GM04503 (cell line): ENCODE measurements at regions not wholly inside any gene's neighbourhood (a gene's known extent, or its start where the extent isn't known, plus 50 kb on each side); places are given as distances from the start of the nearest gene placed in this dataset.
"Not testable (repeated sequence)": the region's sequence is repeated elsewhere in the genome, so short reads cannot be mapped to it uniquely, and the experiment has no call there.

Experiments
- DNase-seq: peaks from one replicate; pipeline ENCODE4 v3.0.0-alpha.2; 2012; ENCODE audit warnings: low read depth

- no peak for DNase-seq
Measured at GRCh38 chr4:74544655-74545361, 99.9 kb downstream of the AREG start.

- DNase-seq = no peak
Measured at GRCh38 chr4:74545448-74545847, 100.5 kb downstream of the AREG start.

- no peak for DNase-seq
Measured at GRCh38 chr4:74546057-74546456, 101.1 kb downstream of the AREG start.

GRCh38 chr4:74547042-74547441 lies 102.1 kb downstream of the AREG start:
- DNase-seq = no peak

GRCh38 chr4:74548561-74548960 lies 103.6 kb downstream of the AREG start:
- DNase-seq = no peak

- no peak for DNase-seq
Measured at GRCh38 chr4:74549936-74550335, 105.0 kb downstream of the AREG start.

- no peak for DNase-seq
Measured at GRCh38 chr4:74555231-74555630, 110.3 kb downstream of the AREG start.

- DNase-seq = no peak
Measured at GRCh38 chr4:74555843-74556242, 110.9 kb downstream of the AREG start.

- no peak for DNase-seq
Measured at GRCh38 chr4:74559853-74560252, 114.9 kb downstream of the AREG start.

- DNase-seq = no peak
Measured at GRCh38 chr4:74567981-74568380, 123.0 kb downstream of the AREG start.

GRCh38 chr4:74570095-74570494 lies 125.2 kb downstream of the AREG start:
- no peak for DNase-seq

- no peak for DNase-seq
Measured at GRCh38 chr4:74578329-74578728, 133.4 kb downstream of the AREG start.

GRCh38 chr4:74578865-74579264 lies 133.9 kb downstream of the AREG start:
- DNase-seq = not testable (repeated sequence)

GRCh38 chr4:74583089-74583700 lies 138.3 kb downstream of the AREG start:
- no peak for DNase-seq

- no peak for DNase-seq
Measured at GRCh38 chr4:74583757-74584156, 138.8 kb downstream of the AREG start.

- DNase-seq = no peak
Measured at GRCh38 chr4:74588350-74588749, 143.4 kb downstream of the AREG start.

- no peak for DNase-seq
Measured at GRCh38 chr4:74590476-74590875, 145.5 kb downstream of the AREG start.

- DNase-seq = no peak
Measured at GRCh38 chr4:74598611-74599325, 153.8 kb downstream of the AREG start.

GRCh38 chr4:74603186-74603585 lies 158.2 kb downstream of the AREG start:
- DNase-seq = no peak

- no peak for DNase-seq
Measured at GRCh38 chr4:74608151-74608949, 163.4 kb downstream of the AREG start.

GRCh38 chr4:74610491-74610890 lies 165.6 kb downstream of the AREG start:
- no peak for DNase-seq

GRCh38 chr4:74612837-74613236 lies 167.9 kb downstream of the AREG start:
- no peak for DNase-seq
